Osteoblast (primary cell): ENCODE measurements at regions not wholly inside any gene's neighbourhood (a gene's known extent, or its start where the extent isn't known, plus 50 kb on each side); places are given as distances from the start of the nearest gene placed in this dataset.

ENCODE experiments used
- DNase-seq: peaks from one replicate; pipeline ENCODE4 v3.0.0; 2011; ENCODE audit warnings: low spot score, mixed read lengths; ENCODE audit not compliant: insufficient read length; ENCODE audit errors: missing footprints
- H2AFZ ChIP-seq: 2 replicates; pipeline ENCODE4 v1.6.0; 2011; ENCODE audit warnings: mild to moderate bottlenecking, low read length
- H3K27ac ChIP-seq: 2 replicates; pipeline ENCODE4 v1.5.1; 2011; ENCODE audit warnings: mild to moderate bottlenecking, low read depth, low read length, moderate library complexity
- H3K27me3 ChIP-seq: 2 replicates; pipeline ENCODE4 v1.6.0; 2012; ENCODE audit warnings: mild to moderate bottlenecking, control low read depth, inconsistent platforms, low read length, moderate library complexity; ENCODE audit not compliant: insufficient read depth
- H3K36me3 ChIP-seq: 2 replicates; pipeline ENCODE4 v1.5.1; 2011; ENCODE audit warnings: mild to moderate bottlenecking, low read length, control low read depth, moderate library complexity; ENCODE audit not compliant: insufficient read depth
- H3K4me1 ChIP-seq: 2 replicates; pipeline ENCODE4 v1.5.1; 2011; ENCODE audit warnings: mild to moderate bottlenecking, low read length, control low read depth, moderate library complexity; ENCODE audit not compliant: insufficient read depth
- H3K4me2 ChIP-seq: 2 replicates; pipeline ENCODE4 v1.6.0; 2011; ENCODE audit warnings: mild to moderate bottlenecking, low read length; ENCODE audit not compliant: insufficient read depth
- H3K4me3 ChIP-seq: fragments of 200-600 bp; sonication (generic); 3 replicates; pipeline ENCODE4 v1.5.1; 2012; ENCODE audit warnings: mild to moderate bottlenecking, low read length, inconsistent platforms; ENCODE audit not compliant: insufficient read depth
- H3K79me2 ChIP-seq: 2 replicates; pipeline ENCODE4 v1.6.0; 2012; ENCODE audit warnings: mild to moderate bottlenecking, low read length, control low read depth, inconsistent platforms; ENCODE audit not compliant: insufficient read depth
- H3K9me3 ChIP-seq: 2 replicates; pipeline ENCODE4 v1.5.1; 2011; ENCODE audit warnings: low read depth, low read length, control low read depth
- H4K20me1 ChIP-seq: 2 replicates; pipeline ENCODE4 v1.6.0; 2012; ENCODE audit warnings: mild to moderate bottlenecking, low read length, control low read depth; ENCODE audit not compliant: insufficient read depth
- TF ChIP-seq, protein P1 (sequence below): IDR thresholded peaks from 2 replicates; pipeline ENCODE4 v1.5.1; 2011; ENCODE audit warnings: mild to moderate bottlenecking, low read depth, low read length, moderate library complexity; ENCODE audit errors: extremely low read depth

GRCh38 chrX:39624166-39624565 lies 473.6 kb downstream of the BCOR start:
- H3K4me1 ChIP-seq = no peaks in the 10 kb centered on the region
- H2AFZ ChIP-seq = no peak overlapping the region
- H4K20me1 ChIP-seq = no peaks in the 10 kb centered on the region
- no peak overlapping the region for H3K4me3 ChIP-seq
- no peak overlapping the region for H3K27ac ChIP-seq
- no peak for DNase-seq
- H3K27me3 ChIP-seq = peaks cover 30% of the 10 kb centered on the region
- H3K9me3 ChIP-seq = no peaks in the 10 kb centered on the region
- H3K79me2 ChIP-seq = no peaks in the 10 kb centered on the region
- H3K36me3 ChIP-seq = no peaks in the 10 kb centered on the region
- no peak overlapping the region for H3K4me2 ChIP-seq
- TF ChIP-seq, protein P1, sequence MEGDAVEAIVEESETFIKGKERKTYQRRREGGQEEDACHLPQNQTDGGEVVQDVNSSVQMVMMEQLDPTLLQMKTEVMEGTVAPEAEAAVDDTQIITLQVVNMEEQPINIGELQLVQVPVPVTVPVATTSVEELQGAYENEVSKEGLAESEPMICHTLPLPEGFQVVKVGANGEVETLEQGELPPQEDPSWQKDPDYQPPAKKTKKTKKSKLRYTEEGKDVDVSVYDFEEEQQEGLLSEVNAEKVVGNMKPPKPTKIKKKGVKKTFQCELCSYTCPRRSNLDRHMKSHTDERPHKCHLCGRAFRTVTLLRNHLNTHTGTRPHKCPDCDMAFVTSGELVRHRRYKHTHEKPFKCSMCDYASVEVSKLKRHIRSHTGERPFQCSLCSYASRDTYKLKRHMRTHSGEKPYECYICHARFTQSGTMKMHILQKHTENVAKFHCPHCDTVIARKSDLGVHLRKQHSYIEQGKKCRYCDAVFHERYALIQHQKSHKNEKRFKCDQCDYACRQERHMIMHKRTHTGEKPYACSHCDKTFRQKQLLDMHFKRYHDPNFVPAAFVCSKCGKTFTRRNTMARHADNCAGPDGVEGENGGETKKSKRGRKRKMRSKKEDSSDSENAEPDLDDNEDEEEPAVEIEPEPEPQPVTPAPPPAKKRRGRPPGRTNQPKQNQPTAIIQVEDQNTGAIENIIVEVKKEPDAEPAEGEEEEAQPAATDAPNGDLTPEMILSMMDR = no peak

- TF ChIP-seq, protein P1 = no peak
- H3K4me2 ChIP-seq = no peak overlapping the region
- no peak overlapping the region for H3K4me3 ChIP-seq
- no peaks in the 10 kb centered on the region for H4K20me1 ChIP-seq
- peaks cover 29% of the 10 kb centered on the region for H3K27me3 ChIP-seq
- no peaks in the 10 kb centered on the region for H3K79me2 ChIP-seq
- no peaks in the 10 kb centered on the region for H3K4me1 ChIP-seq
- no peak overlapping the region for H2AFZ ChIP-seq
- H3K36me3 ChIP-seq = no peaks in the 10 kb centered on the region
- H3K27ac ChIP-seq = no peak overlapping the region
- no peak for DNase-seq
- no peaks in the 10 kb centered on the region for H3K9me3 ChIP-seq
These were observed 471.9 kb downstream of the BCOR start for GRCh38 chrX:39625810-39626209.

DNA sequence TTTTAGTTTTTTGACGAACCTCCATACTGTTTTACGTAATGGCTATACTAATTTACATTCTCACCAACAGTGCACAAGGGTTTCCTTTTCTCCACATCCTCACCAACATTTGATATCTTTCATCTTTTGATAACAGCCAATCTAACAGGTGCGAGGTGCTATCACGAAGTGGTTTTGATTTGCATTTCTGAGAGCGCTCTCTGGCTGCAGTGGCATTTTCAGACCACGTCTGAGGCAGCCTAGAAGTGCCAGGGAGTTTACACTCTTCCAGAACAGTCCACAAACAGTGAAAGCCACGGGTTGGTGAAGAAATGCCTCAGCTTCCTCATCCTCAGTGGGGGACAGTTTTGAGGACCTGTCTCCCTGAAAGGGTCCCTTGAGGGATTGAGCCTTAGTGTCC lies 471.0 kb downstream of the BCOR start:
- H3K36me3 ChIP-seq = no peaks in the 10 kb centered on the region
- H3K27me3 ChIP-seq = peaks cover 33% of the 10 kb centered on the region
- TF ChIP-seq, protein P1 = no peak
- H4K20me1 ChIP-seq = no peaks in the 10 kb centered on the region
- DNase-seq = no peak
- H3K4me3 ChIP-seq = no peak overlapping the region
- no peaks in the 10 kb centered on the region for H3K4me1 ChIP-seq
- H2AFZ ChIP-seq = no peak overlapping the region
- H3K4me2 ChIP-seq = no peak overlapping the region
- no peaks in the 10 kb centered on the region for H3K79me2 ChIP-seq
- no peak overlapping the region for H3K27ac ChIP-seq
- no peaks in the 10 kb centered on the region for H3K9me3 ChIP-seq

DNA sequence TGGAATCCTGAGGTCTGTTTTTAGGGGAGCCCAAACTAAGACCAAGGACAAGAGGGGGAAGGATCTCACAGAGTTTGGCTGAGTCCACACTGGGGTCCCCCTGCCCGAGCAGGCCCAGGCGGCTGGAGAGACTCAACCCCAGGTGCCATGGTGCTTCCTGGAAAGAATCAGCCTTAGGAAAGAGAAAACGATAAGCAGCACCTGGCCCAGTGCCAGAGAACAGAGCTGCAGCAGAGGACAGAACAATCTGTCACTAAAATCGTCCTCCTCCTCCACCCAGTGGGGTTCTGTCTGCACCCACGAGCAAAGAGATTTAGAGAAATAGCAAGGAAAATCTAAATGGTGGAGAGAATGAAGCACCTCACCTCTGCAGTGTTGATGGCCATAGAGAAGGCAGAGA lies 470.5 kb downstream of the BCOR start:
- H3K27ac ChIP-seq = no peak overlapping the region
- H3K27me3 ChIP-seq = peaks cover 33% of the 10 kb centered on the region
- H3K4me2 ChIP-seq = no peak overlapping the region
- TF ChIP-seq, protein P1 = no peak
- no peaks in the 10 kb centered on the region for H3K36me3 ChIP-seq
- H2AFZ ChIP-seq = no peak overlapping the region
- H3K4me1 ChIP-seq = no peaks in the 10 kb centered on the region
- no peak for DNase-seq
- H3K9me3 ChIP-seq = no peaks in the 10 kb centered on the region
- H4K20me1 ChIP-seq = no peaks in the 10 kb centered on the region
- no peaks in the 10 kb centered on the region for H3K79me2 ChIP-seq
- no peak overlapping the region for H3K4me3 ChIP-seq
